HG02642 (cell line): ENCODE measurements at regions not wholly inside any gene's neighbourhood (a gene's known extent, or its start where the extent isn't known, plus 50 kb on each side); places are given as distances from the start of the nearest gene placed in this dataset.

ENCODE experiments used
- ATAC-seq: cut with Tn5 transposase; IDR thresholded peaks from one replicate; pipeline ENCODE4 v1.9.1; 2021; ENCODE audit warnings: mild to moderate bottlenecking; ENCODE audit not compliant: unreplicated experiment, poor library complexity

- no peak for ATAC-seq
These were observed 157.1 kb upstream of the SIX2 start for GRCh38 chr2:45166229-45166890.

- ATAC-seq: no peak
These were observed 153.5 kb upstream of the SIX2 start for GRCh38 chr2:45162711-45163110.

GRCh38 chr2:45156605-45157004 is 147.4 kb upstream of the SIX2 start:
- no peak for ATAC-seq

- ATAC-seq: no peak
These were observed 145.4 kb upstream of the SIX2 start for GRCh38 chr2:45154606-45155155.

- no peak for ATAC-seq
These were observed 144.9 kb upstream of the SIX2 start for GRCh38 chr2:45154144-45154543.

GRCh38 chr2:45153121-45153520 is 143.9 kb upstream of the SIX2 start:
- no peak for ATAC-seq

- no peak for ATAC-seq
These were observed 143.4 kb upstream of the SIX2 start for GRCh38 chr2:45152691-45153090.

GRCh38 chr2:45145073-45145899 is 136.0 kb upstream of the SIX2 start:
- no peak for ATAC-seq

- no peak for ATAC-seq
These were observed 132.9 kb upstream of the SIX2 start for GRCh38 chr2:45141883-45142866.

- no peak for ATAC-seq
These were observed 131.4 kb upstream of the SIX2 start for GRCh38 chr2:45140675-45141074.

- ATAC-seq: no peak
These were observed 129.7 kb upstream of the SIX2 start for GRCh38 chr2:45138904-45139303.

- no peak for ATAC-seq
These were observed 128.9 kb upstream of the SIX2 start for GRCh38 chr2:45137966-45138695.

- ATAC-seq: no peak
These were observed 125.5 kb upstream of the SIX2 start for GRCh38 chr2:45134726-45135125.

GRCh38 chr2:45134014-45134413 is 124.8 kb upstream of the SIX2 start:
- ATAC-seq: no peak

GRCh38 chr2:45132551-45132950 is 123.3 kb upstream of the SIX2 start:
- ATAC-seq: no peak

- ATAC-seq: no peak
These were observed 122.3 kb upstream of the SIX2 start for GRCh38 chr2:45131587-45131986.

- ATAC-seq: no peak
These were observed 121.5 kb upstream of the SIX2 start for GRCh38 chr2:45130736-45131135.

GRCh38 chr2:45128580-45128997 is 119.3 kb upstream of the SIX2 start:
- ATAC-seq: no peak

- no peak for ATAC-seq
These were observed 118.6 kb upstream of the SIX2 start for GRCh38 chr2:45127891-45128290.

GRCh38 chr2:45127321-45127720 is 118.1 kb upstream of the SIX2 start:
- no peak for ATAC-seq
